ENCODE measurements at regions not wholly inside any gene's neighbourhood (a gene's known extent, or its start where the extent isn't known, plus 50 kb on each side); places are given as distances from the start of the nearest gene placed in this dataset.

- no peak for TF ChIP-seq CTCF (IDR thresholded peaks at IDR 0.05; ENCODE audit: low read depth, low read length, missing control alignments)
- DNase-seq (ENCODE audit: extremely low read depth, low read depth): no peak
- no peak overlapping the region for H3K4me3 ChIP-seq (replicated peaks; ENCODE audit: low read depth, low read length)
Measured at GRCh38 chr2:21250673-21251072, 126.9 kb downstream of the TDRD15 start.

GRCh38 chr2:21251216-21251980, 127.6 kb downstream of the TDRD15 start:
- DNase-seq (ENCODE audit: extremely low read depth, low read depth): no peak
- no peak overlapping the region for H3K4me3 ChIP-seq (replicated peaks; ENCODE audit: low read depth, low read length)
- no peak for TF ChIP-seq CTCF (IDR thresholded peaks at IDR 0.05; ENCODE audit: low read depth, low read length, missing control alignments)

- DNase-seq (ENCODE audit: extremely low read depth, low read depth): no peak
- H3K4me3 ChIP-seq (replicated peaks; ENCODE audit: low read depth, low read length): no peak overlapping the region
- no peak for TF ChIP-seq CTCF (IDR thresholded peaks at IDR 0.05; ENCODE audit: low read depth, low read length, missing control alignments)
Measured at GRCh38 chr2:21253311-21254027, 129.7 kb downstream of the TDRD15 start.

- no peak overlapping the region for H3K4me3 ChIP-seq (replicated peaks; ENCODE audit: low read depth, low read length)
- no peak for DNase-seq (ENCODE audit: extremely low read depth, low read depth)
- no peak for TF ChIP-seq CTCF (IDR thresholded peaks at IDR 0.05; ENCODE audit: low read depth, low read length, missing control alignments)
Measured at GRCh38 chr2:21254170-21254965, 130.6 kb downstream of the TDRD15 start.

- H3K4me3 ChIP-seq (replicated peaks; ENCODE audit: low read depth, low read length): no peak overlapping the region
- no peak for DNase-seq (ENCODE audit: extremely low read depth, low read depth)
- no peak for TF ChIP-seq CTCF (IDR thresholded peaks at IDR 0.05; ENCODE audit: low read depth, low read length, missing control alignments)
Measured at GRCh38 chr2:21256006-21256405, 132.2 kb downstream of the TDRD15 start.

- no peak overlapping the region for H3K4me3 ChIP-seq (replicated peaks; ENCODE audit: low read depth, low read length)
- no peak for TF ChIP-seq CTCF (IDR thresholded peaks at IDR 0.05; ENCODE audit: low read depth, low read length, missing control alignments)
- no peak for DNase-seq (ENCODE audit: extremely low read depth, low read depth)
Measured at GRCh38 chr2:21257621-21258020, 133.9 kb downstream of the TDRD15 start.

Measured in HFF-Myc (cell line).